ENCODE measurements at regions not wholly inside any gene's neighbourhood (a gene's known extent, or its start where the extent isn't known, plus 50 kb on each side); places are given as distances from the start of the nearest gene placed in this dataset.

- no peak for TF ChIP-seq NFYA (IDR thresholded peaks at IDR 0.05; ENCODE audit: borderline replicate concordance, low read depth, low read length)
- TF ChIP-seq, protein P1, sequence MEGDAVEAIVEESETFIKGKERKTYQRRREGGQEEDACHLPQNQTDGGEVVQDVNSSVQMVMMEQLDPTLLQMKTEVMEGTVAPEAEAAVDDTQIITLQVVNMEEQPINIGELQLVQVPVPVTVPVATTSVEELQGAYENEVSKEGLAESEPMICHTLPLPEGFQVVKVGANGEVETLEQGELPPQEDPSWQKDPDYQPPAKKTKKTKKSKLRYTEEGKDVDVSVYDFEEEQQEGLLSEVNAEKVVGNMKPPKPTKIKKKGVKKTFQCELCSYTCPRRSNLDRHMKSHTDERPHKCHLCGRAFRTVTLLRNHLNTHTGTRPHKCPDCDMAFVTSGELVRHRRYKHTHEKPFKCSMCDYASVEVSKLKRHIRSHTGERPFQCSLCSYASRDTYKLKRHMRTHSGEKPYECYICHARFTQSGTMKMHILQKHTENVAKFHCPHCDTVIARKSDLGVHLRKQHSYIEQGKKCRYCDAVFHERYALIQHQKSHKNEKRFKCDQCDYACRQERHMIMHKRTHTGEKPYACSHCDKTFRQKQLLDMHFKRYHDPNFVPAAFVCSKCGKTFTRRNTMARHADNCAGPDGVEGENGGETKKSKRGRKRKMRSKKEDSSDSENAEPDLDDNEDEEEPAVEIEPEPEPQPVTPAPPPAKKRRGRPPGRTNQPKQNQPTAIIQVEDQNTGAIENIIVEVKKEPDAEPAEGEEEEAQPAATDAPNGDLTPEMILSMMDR (IDR thresholded peaks at IDR 0.05 in 2 of 3, conservative IDR thresholded peaks at IDR 0.05 in 1 of 3; ENCODE audit: control insufficient read depth in 2 of 3, extremely low read depth in 1 of 3, insufficient read depth in 1 of 3, low read depth in 3 of 3, low read length in 3 of 3): no peak
- no peak for TF ChIP-seq FOXK2 (IDR thresholded peaks at IDR 0.05)
- TF ChIP-seq BHLHE40 (IDR thresholded peaks at IDR 0.05; ENCODE audit: borderline replicate concordance in 1 of 2, low read depth in 2 of 2, low read length in 1 of 2): no peak
- no peak for TF ChIP-seq MEF2B (IDR thresholded peaks at IDR 0.05; ENCODE audit: partially characterized antibody, poor library complexity, severe bottlenecking)
- TF ChIP-seq EZH2 (IDR thresholded peaks at IDR 0.05; ENCODE audit: borderline replicate concordance, control insufficient read depth, low read depth, low read length): no peak
- TF ChIP-seq ZBTB33 (IDR thresholded peaks at IDR 0.05): no peak
- TF ChIP-seq MXI1 (IDR thresholded peaks at IDR 0.05; ENCODE audit: low read depth, low read length): no peak
- TF ChIP-seq MYC (IDR thresholded peaks at IDR 0.05; ENCODE audit: insufficient read depth, insufficient read length, insufficient replicate concordance, low read length, severe bottlenecking): no peak
- TF ChIP-seq RAD51 (IDR thresholded peaks at IDR 0.05): no peak
- TF ChIP-seq RFX5 (IDR thresholded peaks at IDR 0.05; ENCODE audit: low read depth, low read length): no peak
- TF ChIP-seq CBX3 (IDR thresholded peaks at IDR 0.05; ENCODE audit: borderline replicate concordance, low read depth): no peak
These were observed 156.2 kb downstream of the ZBTB18 start for GRCh38 chr1:244207042-244207934.
